ENCODE measurements at regions not wholly inside any gene's neighbourhood (a gene's known extent, or its start where the extent isn't known, plus 50 kb on each side); places are given as distances from the start of the nearest gene placed in this dataset.

DNA sequence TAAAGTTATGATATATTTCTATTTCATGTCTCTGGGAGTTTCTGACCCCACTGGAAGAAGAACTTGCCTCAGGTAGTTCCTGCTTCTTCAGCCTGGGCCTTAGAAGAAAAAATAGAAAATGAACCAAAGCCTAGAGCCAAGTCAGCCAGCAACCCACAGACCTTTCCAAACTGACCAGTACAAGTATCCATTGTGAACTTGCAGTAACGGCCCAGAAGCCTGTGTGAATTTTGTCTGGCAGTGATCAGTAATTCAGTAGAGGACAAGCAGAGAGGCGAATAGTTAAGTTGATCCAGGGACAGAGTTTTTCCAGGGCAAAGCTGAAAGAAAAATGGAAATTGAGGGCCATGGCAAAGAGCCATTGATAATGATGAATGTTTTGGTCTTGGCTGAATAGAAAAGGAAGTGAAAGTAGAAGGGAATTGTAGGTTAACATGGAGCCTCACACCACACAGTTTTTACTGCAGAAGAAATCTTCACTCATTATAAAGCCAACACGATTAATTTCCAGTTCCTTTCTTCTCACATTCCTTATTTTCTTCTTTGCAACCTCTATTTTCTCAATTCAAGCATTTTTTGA is 311.8 kb downstream of the BTG1 start:
- TF ChIP-seq CTCF (IDR thresholded peaks at IDR 0.05; ENCODE audit: low read depth, low read length), result no peak
- no peak for DNase-seq (ENCODE audit: extremely low read depth, low read depth)

DNA sequence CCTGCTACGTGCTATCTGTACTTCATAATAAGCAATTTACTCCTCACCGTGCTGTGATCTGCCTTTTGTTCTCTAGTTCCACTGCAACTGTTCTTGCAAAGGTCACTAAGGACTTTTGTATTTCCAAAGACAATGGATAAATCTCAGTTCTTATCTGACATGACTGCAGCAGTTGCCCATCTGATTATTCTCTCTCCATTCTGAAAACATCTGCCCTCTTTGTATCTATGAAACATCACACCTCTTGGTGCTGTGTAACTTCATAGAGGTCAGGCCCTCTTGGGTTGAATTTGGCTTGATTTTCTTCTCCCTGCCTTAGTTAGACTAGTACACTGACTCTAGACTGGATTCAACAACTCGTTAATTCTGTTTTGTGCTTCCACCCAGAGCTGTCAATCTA is 319.6 kb downstream of the BTG1 start:
- TF ChIP-seq CTCF (IDR thresholded peaks at IDR 0.05; ENCODE audit: low read depth, low read length), result no peak
- DNase-seq (ENCODE audit: extremely low read depth, low read depth), result no peak

GRCh38 chr12:91824991-91825390 is 320.7 kb downstream of the BTG1 start:
- DNase-seq (ENCODE audit: extremely low read depth, low read depth), result no peak
- TF ChIP-seq CTCF (IDR thresholded peaks at IDR 0.05; ENCODE audit: low read depth, low read length), result no peak

DNA sequence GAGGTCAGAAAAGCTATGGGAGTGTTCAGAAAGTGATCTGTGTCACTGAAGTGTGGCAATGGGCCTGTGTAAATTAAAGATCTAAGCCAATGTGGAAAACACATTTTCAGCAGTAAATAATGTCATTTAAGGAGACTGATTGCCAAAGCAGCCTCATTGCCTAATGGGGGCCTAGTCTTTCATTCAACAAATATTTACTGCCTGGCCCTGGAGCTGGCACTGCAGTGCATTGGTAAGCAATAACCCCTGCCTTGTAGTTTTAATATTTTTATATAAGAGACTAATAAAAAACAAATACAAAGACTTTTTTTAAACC is 326.6 kb downstream of the BTG1 start:
- no peak for TF ChIP-seq CTCF (IDR thresholded peaks at IDR 0.05; ENCODE audit: low read depth, low read length)
- no peak for DNase-seq (ENCODE audit: extremely low read depth, low read depth)

DNA sequence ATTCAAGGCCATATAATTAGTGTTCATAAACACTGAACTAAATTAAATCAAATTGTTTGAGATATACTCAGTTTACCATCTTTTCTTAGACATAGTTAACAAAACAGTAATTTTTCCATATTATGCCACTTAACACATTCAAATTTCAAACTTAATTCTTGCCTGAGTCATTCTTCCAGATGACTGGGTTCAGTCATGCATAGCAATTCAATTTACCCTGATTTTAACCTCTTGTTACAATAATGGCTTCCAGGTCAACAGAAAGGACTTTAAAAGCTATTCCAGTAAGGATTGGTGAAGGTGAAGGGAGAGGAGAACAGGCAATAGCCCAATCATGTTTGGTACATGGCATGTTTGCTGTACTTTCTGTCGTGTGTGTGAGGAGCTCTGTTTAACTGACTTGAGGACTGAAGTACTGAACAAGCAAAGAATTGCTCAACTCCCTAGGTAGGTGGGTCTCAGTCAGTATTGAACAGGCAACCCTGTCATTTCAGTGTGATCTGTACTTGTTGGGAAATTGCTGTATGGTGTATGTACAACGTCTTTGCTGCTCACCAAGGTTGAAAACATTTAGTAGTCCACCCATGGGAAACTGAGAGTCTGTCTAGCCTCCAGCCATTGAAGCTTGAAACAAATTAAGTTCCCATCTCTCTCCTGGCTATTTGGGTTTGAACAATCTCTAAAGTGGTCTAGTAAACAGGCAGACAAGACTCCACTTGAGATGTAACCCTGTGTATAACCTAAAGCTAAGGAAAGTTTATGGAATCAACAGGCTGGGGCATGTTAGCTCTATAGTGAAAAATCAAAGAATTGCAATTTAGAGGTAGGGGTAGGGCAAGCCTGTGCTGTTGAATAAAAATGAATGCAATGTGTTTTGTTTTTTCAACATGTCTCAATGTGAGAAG is 327.2 kb downstream of the BTG1 start:
- no peak for TF ChIP-seq CTCF (IDR thresholded peaks at IDR 0.05; ENCODE audit: low read depth, low read length)

GRCh38 chr12:91817517-91817916 is 328.1 kb downstream of the BTG1 start:
- no peak for TF ChIP-seq CTCF (IDR thresholded peaks at IDR 0.05; ENCODE audit: low read depth, low read length)
- DNase-seq (ENCODE audit: extremely low read depth, low read depth), result no peak

More for the DNA sequence above, 327.2 kb downstream of the BTG1 start:
- no peak for DNase-seq (ENCODE audit: extremely low read depth, low read depth)

DNA sequence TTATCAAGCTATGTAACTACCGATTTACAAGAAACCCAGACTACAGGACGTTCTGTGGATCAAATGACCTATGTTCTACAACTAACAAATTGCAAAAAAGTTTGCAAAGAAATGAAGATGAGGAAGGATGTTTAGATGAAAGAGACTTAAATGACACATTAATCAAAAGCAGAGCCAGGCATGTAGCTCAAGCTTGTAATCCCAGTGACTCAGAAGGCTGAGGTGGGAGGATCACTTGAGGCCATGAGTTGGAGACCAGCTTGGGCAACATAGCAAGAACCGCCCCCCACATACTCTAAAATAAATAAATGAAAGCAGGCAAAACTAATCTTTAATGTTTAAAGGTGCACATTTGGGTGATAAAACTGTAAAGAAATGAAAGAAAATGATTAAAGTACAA is 331.9 kb downstream of the BTG1 start:
- peak; percentile 19 for DNase-seq (ENCODE audit: extremely low read depth, low read depth)
- no peak for TF ChIP-seq CTCF (IDR thresholded peaks at IDR 0.05; ENCODE audit: low read depth, low read length)
